CD4-positive, alpha-beta T cell treated with Interleukin-17A for 4 hours (primary cell): ENCODE measurements at regions not wholly inside any gene's neighbourhood (a gene's known extent, or its start where the extent isn't known, plus 50 kb on each side); places are given as distances from the start of the nearest gene placed in this dataset.
"Not testable (repeated sequence)": the region's sequence is repeated elsewhere in the genome, so short reads cannot be mapped to it uniquely, and the experiment has no call there.

Experiments
- DNase-seq: peaks from one replicate; pipeline ENCODE4 v3.0.0-alpha.2; 2020; ENCODE audit warnings: mixed read lengths

DNA sequence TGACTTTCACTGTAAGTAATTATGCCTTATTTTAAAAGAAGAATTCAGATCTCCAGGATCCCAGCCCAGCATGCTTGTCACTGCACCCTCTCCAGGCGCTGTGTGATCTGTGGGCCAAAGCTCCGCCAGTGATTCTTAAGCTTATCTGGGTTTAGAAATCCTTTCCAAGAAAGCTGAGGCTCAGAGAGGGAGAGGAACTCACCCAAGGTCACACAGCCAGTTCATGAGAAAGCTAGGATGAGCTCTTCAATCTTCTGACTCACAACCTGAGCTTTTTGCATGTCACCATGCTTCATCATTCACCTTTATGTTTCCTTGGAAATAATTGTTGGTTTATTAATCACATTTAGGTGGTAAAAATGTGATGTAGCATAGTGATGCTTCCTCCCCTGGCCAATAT, 136.6 kb upstream of the HAND1 start:
- no peak for DNase-seq

DNA sequence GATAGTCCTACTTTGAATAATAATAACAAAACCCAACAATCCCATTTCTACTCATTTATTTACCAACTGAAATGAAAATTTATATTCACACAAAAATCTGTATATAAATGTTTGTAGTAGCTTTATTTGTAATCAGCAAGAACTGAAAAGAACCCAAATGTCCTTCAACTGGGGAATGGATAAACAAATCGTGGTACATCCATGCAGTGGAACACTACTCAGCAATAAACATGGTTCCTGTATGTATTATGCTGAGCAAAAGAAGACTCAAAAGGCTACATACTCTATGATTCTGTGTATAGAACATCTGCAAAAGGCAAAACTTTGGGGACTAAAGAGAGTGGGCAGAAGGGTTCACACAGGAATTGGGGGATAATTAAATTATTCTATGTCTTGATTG, 136.1 kb upstream of the HAND1 start:
- DNase-seq, result no peak

DNA sequence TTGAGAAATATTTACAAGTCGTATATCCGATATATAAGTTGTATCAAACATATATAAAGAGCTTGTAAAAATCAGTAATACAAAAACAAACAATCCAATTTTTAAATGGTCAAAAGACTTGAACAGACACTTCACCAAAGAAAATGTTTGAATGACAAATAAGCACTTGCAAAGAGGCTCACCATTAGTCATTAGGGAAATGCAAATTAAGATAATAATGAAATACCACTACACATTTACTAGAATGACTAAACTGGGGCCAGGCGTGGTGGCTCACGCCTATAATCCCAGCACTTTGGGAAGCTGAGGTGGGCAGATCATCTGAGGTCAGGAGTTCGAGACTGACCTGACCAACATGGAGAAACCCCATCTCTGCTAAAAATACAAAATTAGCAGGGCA, 134.6 kb upstream of the HAND1 start:
- no peak for DNase-seq

DNA sequence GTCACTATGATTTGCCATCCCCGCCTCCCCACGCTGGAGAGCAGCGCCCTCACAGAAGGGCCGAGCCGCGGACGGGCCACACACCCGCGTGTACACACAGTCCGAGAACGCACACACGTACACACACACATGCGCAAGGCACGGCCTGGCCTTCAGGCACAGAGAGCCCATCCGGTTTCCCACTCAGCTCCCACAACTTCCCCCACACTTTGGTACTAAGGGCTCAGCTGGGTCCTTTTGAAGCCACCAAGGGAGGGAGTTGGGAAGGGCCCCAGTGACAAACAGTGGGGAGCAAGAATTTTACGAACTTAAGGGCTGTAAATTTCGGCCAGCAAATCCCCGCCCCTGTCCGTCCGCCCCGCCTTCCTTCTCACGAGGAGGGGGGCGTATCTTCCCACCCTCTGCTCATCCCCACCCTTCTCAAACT, 133.3 kb upstream of the HAND1 start:
- no peak for DNase-seq

DNA sequence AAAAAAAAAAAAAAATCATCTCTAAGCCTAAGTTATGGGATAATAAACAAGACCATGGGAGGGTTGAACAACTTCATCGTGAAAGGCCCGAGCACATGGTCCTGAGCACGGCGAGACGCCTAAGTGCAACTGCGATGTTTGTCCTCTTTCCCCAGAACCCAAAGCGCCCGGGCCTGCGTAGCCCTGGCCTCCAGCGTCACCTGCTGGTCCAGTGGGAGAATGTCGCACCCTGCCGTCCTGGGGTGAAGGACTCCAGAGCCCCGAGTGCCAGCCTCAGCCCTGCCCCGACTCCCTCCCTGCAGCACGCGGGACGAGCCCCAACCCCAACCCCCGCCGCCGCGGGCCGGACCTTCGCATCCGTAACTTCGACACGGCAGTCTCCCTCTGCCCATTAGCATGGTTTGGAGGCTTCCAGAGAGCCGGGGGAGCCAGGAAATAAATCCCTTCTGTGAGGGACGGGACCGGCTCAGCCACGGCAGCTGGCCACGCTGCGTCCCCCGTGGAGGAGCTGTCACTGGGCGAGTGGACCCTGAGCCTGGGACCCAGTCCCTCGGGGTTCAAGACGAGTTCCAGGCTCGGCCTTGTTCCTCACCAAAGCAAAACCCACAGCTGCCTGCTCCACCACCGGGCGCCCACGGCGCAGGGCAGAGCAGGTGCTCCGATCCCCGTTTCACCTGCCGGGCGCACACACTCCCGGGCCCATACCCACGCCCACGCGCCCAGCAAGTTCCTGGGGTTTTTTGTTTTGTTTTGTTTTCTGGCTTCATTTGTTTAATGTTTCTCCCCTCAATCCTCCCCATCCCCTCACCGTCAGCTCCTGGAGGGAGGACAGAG, 132.5 kb upstream of the HAND1 start:
- DNase-seq, result peak; percentile 48

DNA sequence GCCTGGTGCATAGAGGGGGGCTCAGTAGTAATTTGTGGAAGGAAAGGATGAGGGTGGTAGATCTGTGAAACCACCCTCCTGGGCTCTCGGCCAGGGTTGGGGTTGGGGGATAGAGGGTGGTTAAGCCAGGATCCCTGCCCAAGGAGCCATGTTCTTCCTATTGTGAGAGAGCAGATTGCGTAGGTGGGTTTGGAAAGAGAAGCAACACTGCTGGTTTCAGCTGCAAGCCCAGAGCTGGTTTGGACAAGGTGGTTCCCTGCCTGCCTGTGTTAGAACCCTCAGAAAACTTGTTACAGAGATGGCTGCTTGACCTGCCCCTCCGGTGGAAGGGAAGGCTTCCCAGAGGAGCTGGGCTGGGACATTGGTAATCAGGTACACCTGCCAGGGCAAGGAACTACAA, 131.2 kb upstream of the HAND1 start:
- DNase-seq, result no peak

DNA sequence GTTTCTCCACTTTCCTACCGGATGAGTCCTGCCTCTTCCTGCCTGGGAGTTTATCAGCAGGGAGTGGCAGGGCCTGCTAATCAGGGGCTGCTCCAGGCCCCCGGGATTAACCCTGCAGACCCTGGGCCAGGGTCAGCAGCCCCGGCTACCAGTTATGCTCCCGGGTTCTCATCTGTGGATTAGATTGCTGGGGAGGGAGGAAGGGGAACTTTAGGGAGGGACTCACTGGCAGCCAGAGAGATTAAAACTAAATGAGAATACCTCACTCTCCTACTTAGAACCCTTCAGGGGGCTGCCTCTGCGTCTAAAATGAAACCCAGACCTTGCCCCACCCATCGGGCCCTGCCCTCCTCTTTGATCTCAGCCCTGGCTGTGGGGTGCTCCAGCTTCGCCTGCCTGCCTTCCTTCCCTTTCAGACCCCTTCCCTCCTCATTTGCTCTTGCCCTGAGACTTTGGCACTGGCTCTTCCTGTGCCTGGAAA, 130.5 kb upstream of the HAND1 start:
- DNase-seq, result no peak

DNA sequence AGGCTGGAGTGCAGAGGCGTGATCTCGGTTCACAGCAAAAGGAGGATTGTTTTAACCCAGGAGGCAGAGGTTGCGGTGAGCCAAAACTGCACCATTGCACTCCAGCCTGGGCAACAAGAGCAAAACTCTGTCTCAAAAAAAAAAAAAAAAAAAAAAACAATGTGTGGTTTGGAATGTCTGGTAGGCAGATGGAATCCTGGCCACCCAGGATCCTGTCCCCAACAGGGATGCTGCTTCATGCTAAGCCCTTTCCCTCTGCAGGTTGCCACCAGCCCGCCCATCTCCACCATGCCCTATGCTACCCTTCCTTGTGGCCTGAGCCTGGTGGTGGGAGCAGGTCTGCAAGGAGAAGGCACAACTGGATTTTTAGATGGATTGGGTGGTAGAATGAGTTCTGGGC, 129.7 kb upstream of the HAND1 start:
- no peak for DNase-seq

DNA sequence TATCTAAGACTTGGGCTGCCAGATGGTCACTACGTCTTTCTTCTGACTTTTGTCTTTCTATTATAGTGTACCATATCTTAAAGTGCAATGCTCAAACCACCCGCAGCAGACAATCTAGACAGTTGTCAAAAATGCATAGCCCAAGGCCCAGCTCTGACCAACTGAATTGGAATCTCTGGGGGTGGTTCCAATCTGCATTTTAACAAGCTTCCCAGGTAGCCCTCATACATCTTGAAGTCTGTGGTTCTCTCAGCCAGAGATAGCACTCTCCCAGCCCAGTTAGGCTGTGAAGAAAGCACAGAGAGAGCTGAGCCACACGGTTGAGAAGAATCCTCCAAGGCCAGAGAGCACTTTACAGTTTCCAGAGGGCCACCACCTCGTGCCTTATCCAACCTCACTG, 128.2 kb upstream of the HAND1 start:
- no peak for DNase-seq

DNA sequence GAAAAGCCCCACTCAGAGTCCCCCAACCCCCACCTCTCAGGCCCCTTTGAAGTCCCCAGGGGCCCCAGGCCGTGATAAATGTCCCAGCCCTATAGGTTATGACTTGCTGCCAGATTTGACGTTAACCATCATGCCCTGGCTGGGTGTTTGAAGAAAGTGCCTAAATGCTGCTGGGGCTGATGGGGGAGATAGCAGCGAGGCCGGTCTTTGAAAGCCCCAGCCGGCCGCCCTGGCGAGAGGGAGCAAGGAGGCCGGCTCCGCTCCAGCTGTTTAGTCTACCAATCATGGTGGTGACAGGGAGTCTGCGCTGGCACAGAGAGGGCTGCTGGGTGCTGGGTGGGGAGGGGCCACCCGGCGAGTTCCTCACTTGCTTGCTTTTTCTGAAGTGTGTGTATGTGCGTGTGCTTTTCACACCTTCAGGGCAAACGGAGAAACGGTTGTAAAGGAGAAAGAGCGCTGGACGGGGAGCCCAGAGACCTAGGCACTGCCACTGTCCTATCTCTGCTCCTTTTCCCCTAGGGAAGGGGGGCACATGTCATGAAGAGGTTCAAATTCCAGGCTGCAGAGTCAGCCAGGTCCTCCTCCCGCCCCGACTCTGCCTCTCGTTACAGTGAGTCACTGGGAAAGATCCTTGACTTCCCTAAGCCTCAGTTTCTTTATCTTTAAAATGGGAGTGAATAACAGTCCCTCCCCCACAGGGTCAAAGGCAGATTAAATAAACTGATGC, 126.1 kb upstream of the HAND1 start:
- DNase-seq, result no peak

DNA sequence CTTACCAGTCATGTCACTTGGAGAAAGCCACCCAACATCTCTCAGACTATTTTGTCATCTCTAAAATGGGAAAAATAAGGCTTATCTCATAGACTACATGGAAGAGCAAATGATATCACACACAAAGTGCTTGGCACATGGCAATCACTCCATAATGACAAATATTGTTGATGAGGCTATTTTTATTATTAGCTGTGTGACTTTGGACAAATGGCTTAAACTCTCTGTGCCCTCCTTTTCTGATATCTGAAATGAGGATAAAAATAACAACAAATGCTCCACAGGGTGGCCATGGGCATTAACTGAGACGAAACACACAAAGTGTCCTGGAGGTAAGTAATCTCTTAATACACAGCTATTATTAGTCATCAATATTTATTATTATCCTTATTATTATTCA, 125.5 kb upstream of the HAND1 start:
- no peak for DNase-seq

DNA sequence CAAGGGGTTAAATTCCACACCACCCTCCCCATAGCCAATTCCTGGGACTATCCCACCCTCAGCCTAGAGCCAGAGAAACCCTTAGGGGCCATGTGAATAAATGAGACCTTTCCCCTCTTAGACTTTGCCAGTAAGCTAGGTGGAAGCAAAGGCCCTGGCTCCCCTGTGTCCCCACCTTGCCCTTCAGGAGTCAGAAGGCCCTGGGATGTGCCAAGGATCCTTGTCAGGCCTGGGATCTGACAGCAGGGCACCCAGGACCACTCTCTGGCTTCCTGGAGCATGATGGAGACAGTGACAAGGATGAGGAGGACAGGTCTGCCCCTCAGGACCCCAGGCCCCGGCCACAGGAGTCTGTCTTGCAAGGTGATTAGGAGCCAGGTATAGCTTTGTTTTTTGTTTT, 125.0 kb upstream of the HAND1 start:
- no peak for DNase-seq

DNA sequence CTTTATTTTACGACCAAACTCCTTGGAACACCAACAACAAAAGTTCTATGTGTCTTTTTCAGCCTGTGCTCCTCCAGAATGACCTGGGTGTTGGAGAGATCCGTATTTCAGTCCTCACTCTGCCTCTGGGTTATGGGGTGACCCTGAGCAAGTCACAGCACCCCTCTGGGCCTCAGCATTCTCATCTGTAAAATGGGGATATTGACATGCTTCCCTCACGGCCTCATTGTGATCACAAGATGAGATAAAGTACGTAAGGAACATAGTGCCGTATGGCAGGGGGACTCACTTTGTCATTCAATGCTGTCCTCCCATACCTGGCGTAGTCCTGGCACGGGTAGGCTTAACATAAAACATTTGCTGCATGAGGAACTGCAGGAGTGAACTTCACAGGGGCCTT, 123.0 kb upstream of the HAND1 start:
- no peak for DNase-seq

DNA sequence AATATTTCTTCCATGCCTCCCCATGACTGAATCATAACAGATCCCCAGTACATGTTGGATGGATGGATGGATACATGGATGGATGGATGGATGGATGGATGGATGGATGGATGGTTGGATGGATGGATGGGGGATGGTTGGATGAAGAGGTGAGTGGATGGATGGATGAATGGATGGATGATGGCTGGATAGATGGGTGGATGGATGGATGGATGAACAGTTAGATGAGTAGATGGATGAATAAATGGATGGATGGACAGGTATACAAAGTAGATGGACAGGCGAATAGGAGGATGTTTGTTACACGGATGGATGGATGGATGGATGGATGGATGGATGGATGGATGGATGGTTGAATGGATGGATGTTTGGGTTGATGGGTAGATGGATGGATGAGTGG, 120.0 kb upstream of the HAND1 start:
- DNase-seq, result no peak

DNA sequence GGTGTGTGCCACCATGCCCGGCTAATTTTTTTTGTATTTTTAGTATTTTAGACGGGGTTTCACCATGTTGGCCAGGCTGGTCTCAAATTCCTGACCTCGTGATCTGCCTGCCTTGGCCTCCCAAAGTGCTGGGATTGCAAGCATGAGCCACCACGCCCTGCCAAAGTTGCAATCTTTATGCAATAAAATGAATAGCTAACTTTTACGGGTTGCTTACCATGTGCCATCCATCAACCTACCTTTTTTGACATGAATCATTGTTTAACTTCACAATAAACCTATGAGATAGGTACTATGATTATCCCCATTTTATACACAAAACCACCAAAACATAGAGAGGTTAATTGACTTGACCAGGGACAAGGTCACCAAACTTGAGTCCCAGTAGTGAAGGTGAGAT, 118.8 kb upstream of the HAND1 start:
- not testable (repeated sequence) for DNase-seq

DNA sequence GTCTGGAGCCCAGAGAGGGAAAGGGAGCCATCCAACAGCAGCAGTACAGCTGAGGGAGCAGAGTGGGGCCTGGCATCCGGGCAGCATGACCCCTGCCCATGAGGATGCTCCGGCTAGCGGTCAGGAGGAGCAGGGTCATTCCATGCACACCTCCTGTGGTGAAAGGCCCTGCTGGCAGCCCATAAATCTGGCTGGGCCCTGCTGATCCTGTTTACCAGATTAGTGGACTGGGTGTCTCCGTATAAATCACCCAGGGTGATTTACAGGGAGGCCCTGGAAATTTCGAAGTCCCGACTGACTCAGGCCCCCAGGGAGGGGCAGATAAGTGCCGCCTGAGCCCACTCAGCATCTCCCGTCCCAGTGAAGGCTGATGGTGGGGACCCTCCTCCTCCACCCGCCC, 117.6 kb upstream of the HAND1 start:
- no peak for DNase-seq

DNA sequence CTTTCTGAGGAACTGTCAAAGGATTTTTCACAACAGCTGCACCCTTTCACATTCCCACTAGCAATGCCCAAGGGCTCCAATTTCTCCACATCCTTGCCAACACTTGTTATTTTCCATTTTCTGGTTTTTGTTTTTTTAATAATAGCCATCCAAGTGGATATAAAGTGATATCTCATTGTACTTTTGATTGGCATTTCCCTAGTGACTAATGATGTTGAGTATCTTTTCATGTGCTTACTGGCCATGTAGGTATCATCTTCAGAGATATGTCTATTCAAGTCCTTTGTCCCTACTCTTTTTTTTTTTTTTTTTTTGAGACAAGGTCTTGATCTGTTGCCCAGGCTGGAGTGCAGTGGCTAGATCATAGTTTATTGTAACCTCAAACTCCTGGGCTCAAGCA, 115.8 kb upstream of the HAND1 start:
- no peak for DNase-seq

DNA sequence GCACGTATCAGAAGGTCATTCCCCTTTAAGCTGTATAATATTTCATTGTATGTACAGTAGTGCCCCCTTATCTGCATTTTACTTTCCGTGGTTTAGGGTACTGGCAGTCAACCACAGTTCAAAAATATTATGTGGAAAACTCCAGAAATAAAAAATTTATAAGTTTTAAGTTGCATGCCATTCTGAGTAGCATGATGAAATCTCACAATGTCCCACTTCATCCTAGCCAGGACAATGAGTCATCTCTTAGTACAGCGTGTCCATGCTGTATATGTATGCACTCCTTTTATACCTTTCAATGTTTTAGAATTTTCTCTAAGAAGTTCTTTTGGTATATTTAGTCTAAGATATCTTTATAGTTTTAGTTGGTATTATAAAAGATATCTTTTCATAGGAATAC, 115.0 kb upstream of the HAND1 start:
- DNase-seq, result no peak

DNA sequence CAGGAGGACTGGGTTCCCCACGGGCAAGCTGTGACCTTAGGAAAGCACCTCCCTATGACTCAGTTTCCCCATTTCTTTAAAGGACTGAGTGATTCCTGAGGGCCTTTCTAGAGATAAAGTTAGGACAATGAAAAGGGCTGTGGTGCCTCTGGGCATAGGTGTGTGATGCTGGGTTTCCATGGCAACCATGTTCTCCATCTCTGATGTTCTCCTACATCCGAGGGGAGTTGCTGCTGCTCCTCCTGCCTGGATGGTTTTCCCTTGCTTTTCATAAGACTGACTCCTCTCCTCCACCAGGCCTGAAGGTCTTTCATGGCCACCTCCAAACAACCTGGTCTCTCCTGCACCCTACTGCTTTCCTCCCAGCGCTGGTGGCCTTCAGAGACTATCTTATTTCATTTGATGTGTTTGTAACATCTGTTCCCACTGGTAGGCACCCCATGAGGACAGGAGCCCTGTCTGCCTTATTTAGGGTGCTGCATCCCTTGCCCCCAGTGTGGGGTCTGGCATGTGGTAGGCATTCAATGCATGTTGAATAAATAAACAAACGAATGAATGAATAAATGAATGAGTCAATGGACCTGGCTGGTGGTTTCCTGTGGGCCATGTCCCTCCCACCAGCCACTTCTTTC, 112.2 kb upstream of the HAND1 start:
- DNase-seq, result no peak

DNA sequence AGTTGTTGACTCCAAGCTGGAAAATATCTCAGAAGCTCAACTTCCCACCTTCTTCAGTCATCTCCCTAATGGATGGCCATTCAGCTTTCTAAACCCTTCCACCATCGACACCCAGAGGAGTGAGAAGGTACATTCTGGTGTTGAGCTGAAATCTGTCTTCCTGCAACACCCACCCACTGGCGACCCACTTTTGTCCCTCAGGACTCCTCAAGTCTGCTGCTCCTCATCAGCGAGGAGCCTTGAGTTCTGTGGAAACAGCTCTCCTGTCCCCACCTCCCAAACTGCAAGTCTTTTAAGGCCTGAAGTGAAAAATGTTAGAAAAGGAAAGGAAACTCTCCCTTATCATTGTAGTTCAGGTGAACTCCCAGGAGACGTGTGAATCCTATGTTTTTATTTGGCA, 111.5 kb upstream of the HAND1 start:
- no peak for DNase-seq

DNA sequence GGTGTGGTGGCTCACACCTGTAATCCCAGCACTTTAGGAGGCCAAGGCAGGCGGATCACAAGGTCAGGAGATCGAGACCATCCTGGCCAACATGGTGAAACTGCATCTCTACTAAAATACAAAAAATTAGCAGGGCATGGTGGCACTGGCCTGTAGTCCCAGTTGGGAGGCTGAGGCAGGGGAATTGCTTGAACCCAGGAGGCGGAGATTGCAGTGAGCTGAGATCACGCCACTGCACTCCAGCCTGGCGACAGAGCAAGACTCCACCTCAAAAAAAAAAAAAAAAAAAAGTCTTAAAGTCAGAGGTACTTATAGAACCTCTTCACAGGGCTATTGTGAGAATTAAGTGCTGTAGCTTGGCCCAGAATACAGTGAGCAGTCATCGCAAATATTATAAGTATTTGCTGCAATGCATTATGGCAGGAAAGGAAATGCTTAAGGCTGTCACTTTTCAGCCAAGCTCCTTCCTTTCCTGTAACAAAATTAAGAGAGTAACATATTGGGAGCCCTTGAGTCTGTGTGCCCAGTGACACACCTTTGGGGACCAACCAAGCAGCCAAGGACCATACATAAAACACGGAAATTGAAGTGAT, 110.9 kb upstream of the HAND1 start:
- DNase-seq, result not testable (repeated sequence)

DNA sequence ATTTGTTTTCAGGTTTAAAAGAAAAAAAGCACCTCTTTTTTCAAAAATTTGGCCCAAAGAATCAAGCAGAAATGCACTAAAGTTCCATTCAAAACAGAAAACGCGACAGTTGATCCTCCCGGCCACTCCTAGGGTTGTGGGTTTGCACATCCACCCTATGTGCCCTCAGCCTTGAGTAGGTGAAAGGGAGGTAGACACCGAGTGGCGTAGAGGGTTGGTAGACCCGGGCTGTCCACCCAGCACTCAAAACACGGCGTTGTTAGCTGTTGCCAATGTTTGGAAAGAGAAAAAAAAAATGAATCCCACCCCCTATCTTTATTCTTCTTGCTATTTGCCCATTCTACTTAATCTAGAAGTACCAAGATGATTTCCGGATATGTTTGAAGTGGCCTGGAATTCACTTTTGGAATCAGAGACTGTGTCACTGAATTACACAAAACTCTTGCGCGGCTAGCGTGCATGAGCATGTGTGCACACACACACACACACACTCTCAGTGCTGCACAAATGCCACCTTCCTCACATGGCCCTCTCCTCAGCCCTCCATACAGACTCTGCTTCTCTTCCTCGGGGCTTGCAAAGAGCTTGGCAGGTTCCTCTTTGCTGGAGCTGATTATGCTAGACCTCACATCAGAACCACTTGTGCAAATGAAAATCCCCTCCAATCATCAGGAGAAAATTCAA, 110.2 kb upstream of the HAND1 start:
- DNase-seq, result no peak
